GM18870 (cell line): ENCODE measurements at regions not wholly inside any gene's neighbourhood (a gene's known extent, or its start where the extent isn't known, plus 50 kb on each side); places are given as distances from the start of the nearest gene placed in this dataset.
A peak's percentile ranks its signal among the peaks of the same experiment; 100 is the strongest.

ENCODE experiments used
- ATAC-seq: cut with Tn5 transposase; IDR thresholded peaks from one replicate; pipeline ENCODE4 v1.9.1; 2021; ENCODE audit warnings: moderate library complexity; ENCODE audit not compliant: unreplicated experiment

- peak; percentile 9 for ATAC-seq
Observed at GRCh38 chr2:235390816-235391194, 103.0 kb upstream of the AGAP1 start.

DNA sequence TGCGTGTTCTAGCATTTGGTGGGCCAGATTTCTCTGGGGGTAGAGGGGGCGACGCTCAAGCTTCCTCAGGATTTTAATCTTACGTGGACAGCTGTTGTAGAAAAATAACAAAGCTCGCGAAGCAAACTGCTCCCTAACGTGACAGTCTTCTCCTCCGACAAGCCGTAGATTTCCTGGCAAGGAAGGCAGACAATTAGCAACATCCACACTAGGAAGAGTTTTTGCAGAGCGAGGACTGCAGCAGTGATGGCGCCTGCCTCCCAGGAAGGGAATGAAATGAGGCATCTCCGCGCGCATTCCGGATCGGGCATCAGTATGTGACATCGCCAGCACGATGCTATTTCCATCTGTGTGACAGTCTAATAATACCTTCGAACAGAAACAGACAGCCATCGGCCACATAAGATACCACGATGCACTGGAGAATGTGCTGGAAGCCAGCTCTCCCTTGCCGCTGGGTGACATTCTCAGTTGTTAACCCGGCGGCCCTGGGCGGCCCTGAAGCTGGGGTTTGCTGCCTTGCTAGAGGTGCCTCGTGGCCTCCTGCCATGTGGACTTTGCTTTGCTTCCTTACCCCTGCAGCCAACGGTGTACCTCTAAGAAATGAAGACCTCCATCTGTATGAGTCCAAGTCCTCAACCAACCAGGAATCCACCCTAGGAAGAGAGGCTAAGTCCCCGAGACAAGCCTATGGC lies 101.8 kb upstream of the AGAP1 start:
- no peak for ATAC-seq

DNA sequence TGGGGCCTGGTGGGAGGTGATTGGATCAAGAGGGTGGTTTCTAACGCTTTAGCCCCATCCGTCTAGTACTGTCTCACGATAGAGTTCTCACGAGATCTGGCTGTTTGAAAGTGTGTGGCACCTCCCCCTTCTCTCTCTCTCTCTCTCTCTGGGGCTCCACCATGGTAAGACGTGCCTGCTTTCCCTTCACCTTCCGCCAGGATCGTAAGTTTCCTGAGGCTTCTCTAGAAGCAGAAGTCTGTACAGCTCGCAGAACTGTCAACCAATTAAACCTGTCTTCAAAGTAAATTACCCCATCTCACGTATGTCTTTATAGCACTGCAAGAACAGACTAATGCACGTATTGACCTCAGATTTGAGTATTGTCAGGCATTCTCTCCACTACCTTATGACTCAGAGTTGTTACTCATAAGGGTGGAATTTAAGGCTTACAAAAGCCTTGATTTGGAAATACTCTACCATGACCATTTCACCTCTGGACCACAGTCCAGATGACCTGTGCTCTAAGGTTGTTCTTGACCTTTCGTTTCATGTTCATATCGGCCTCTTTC lies 99.5 kb upstream of the AGAP1 start:
- no peak for ATAC-seq

GRCh38 chr2:235396071-235396846 lies 97.6 kb upstream of the AGAP1 start:
- ATAC-seq, result no peak

GRCh38 chr2:235398321-235398720 lies 95.5 kb upstream of the AGAP1 start:
- no peak for ATAC-seq

GRCh38 chr2:235399895-235400294 lies 93.9 kb upstream of the AGAP1 start:
- no peak for ATAC-seq

DNA sequence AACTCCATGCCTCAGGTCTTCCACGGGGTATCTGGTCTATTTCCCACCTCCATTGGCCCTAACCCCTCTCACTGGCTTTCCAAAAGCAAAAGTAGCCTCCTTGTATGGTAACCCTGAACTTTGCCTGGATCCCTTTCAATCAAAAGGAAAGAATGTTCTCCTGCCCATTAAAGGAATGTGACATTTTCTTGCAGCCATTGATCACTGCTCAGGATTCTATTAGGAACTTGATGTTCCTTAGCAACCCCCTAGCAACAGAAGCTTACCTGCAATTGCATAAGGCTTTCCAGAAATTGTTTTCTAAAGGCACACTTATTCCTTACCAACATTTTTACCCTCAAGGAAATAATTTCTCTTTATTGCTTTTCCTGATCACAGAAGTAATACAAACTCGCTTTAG lies 91.4 kb upstream of the AGAP1 start:
- no peak for ATAC-seq

DNA sequence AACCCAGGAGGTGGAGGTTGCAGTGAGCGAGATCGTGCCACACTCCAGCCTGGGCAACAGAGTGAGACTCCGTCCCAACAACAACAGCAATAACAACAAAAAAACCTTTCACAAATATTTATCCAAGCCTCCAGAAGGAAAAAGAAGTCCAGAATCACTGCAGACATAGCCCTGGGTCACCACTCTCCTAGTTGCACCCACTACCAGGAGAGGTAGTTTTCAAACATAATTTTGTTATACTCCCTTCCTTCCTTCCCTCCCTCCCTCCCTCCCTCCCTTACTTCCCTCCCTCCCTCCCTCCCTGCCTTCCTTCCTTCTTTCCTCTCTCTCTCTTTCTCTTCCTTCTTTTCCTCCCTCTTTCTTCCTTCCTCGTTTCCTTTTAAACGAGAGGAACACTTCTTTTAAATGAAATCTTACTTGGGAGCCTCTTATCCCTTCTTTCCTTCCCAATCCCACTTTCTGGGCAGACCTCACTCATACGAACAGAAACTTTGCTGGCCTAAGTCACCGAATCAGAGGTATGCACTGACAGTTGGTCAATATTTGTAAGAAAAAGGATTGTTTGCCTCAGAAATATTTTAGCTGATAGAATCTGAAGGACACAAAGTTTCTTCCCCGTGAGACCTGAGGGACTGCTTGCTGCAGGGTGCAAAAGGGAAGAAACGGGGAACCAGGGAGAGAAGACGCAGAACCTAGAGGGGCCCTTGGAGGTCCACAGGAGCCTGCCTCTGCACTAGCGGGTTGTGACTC lies 88.1 kb upstream of the AGAP1 start:
- ATAC-seq, result no peak

GRCh38 chr2:235406430-235406829 lies 87.4 kb upstream of the AGAP1 start:
- no peak for ATAC-seq

DNA sequence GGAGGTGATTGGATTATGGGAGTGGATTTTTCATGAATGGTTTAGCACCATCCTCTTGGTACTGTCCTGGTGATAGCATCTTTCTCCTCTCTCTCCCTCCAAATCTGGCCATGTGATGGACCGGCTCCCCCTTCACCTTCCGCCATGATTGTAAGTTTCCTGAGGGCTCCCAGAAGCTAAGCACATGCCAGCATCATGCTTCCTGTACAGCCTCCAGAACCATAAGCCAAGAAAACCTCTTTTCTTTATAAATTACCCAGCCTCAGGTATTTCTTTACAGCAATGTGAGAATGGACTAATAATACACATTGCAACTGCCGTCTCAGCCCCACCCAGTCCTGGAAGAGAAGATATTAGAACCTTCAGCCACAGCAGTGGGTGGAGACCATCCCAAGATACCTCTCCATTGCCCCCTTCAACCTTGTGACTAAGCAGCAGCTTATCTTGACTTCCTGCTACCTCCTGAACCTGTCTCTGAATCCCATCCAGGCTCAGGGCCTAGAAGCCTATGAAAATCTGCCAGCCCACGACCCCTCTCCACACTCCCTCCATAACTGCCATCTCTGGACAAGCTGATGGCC lies 81.8 kb upstream of the AGAP1 start:
- no peak for ATAC-seq

DNA sequence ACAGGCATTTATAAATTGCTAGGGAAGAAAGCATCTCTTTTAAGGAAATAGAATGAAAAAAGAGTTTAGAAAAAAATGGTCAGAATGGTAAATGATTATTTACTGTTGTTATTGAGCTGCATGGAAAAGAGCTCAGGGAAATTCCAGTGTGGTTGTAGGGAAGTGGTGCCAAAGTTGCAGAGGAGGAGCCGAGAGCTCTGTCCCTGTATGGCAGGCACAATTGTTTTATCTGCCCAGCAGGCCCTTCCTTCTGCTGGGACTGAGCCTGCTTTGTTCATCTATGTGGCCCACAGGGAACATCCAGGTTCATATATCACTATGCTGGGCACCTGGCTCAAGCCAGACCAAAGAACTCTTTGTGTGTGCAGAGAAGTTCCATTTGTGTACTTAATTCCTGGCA lies 80.8 kb upstream of the AGAP1 start:
- no peak for ATAC-seq

GRCh38 chr2:235414422-235414821 lies 79.4 kb upstream of the AGAP1 start:
- ATAC-seq, result no peak

DNA sequence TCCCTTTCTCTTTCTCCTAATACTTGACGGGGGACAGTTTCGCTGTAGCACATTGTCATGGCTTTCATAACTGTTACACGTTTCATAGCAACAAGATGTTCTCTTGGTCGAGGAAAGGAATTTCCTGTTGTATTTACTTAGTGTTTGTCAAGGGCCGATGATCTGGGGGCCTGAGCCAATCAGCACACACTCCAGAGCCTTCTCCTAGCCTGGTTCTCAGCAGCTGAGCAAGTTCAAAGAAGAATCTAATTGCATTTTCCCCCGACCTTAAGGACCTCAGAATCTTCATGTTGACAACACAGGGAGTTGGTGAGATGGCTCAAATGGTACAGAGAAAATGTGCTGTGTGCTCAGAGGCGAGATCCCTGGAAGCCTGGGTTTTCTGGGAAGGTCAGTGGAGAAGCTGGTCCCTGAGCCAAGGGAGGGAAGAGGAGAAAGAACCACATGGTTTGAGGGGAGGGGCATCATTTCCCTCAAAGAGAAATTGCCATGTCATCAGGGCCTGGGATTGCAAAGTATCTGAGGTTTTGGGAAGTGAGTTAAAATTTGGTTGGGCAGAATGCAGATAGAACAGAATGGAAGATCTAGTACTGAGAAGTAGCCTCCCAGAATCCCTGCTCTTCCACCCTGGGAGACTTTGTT lies 76.9 kb upstream of the AGAP1 start:
- no peak for ATAC-seq

GRCh38 chr2:235418918-235419317 lies 74.9 kb upstream of the AGAP1 start:
- no peak for ATAC-seq

DNA sequence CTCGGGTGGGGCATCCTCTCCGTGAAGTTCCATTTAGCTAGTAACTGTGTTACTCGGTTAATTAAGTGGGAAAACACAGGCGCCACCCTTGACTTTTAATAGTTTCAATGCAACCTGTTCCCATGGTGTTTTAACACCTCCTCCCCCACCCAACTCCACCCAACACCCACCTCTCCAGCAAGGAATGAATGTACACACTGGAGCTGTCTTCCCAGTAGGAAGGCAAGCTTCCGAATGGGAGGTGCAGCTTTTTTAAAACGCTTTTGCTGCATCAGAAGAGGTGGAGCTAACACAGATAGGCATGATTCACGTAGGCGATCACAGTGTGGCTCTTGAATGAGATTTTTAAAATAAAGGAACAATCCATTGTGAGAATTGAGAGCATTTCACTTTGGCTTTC lies 73.8 kb upstream of the AGAP1 start:
- no peak for ATAC-seq

DNA sequence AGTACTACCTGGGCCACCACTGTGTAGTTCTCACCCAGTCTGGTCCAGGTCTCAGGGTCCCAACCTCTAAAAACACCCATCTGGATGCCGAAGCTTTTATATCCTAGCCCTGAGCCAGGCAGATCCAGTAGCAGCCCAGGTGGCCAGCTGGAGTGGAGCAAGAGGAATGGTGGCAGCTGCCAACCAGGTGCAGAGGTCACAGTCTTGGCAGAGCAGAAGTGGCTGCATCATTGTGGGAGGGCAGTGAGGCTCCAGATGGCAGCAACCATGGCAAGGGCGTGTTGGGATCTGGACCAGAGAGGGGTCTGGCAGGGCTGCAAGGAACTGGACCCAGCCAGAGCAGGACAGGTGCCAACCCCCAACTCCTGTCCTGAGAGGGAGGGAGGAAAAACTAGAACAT lies 72.2 kb upstream of the AGAP1 start:
- ATAC-seq, result no peak

DNA sequence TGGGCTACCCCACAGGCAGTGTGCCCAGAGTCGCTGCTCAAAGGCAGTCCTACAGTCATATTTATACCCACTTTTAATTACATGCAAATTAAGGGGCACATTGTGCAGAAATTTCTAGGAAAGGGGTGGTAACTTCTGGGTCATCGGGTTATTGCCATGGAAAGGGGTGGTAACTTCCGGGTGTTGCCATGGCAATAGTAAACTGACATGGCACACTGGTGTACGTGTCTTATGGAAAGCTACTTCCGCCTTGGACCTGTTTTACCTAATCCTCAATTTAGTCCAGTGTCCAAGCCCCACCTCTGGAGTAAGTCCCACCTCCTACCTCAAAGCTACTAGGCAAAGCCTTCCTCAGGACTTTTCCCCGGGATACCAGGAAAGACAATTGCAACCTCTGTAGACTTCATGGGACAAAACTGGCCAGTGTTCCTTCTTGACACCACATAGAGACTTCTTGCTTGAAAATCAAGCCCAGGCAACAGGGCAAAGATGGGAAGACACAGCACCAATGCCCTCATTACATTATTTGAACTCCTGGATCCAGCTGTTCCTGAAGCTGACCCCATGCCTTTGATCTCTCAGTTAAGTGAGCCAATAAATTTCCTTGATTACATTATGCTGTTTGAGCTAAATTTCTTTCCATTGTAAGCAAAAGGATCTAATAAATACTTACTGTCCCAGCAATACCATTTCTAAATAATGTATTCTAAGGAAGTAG lies 63.3 kb upstream of the AGAP1 start:
- no peak for ATAC-seq

GRCh38 chr2:235432741-235433520 lies 60.9 kb upstream of the AGAP1 start:
- no peak for ATAC-seq

- ATAC-seq, result no peak
Observed at GRCh38 chr2:235433860-235434259, 60.0 kb upstream of the AGAP1 start.
